ENCODE measurements at regions not wholly inside any gene's neighbourhood (a gene's known extent, or its start where the extent isn't known, plus 50 kb on each side); places are given as distances from the start of the nearest gene placed in this dataset.

DNA sequence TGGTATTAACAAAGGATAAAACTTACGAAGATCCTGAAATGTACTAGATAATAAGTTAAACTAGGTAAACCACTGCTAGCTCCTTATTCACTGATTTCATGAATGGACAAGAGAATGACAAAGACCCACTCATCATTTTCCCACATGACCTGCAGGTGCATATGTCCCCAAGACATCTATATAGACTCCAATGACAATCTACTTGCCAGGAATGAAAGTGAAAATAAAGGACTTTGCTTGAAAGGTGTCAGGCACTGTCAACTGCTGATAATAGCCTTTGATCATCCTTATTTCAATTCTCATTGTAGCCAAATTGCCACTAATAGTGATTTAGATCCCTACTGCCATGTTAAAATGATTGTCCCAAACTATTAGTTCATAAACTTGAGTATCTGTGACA, 321.8 kb downstream of the HACE1 start:
- Histone ChIP-seq H3K36me3 (no peaks in the 10 kb centered on the region), H3K4me3 (no peak overlapping the region), H3K4me1 (no peaks in the 10 kb centered on the region), H3K27ac (no peak overlapping the region), H3K27me3 (no peaks in the 10 kb centered on the region), H3K9me3 (no peaks in the 10 kb centered on the region)
- intact Hi-C loops (cut with DNase I), result no loop called here
- 77% methylated on average over 1 of the region's 1 CpG for WGBS (ENCODE audit: insufficient coverage, low coverage, low lambda C conversion rate, missing lambda C conversion rate)
- ATAC-seq (no peak), DNase-seq (no peak)
- no peak for TF ChIP-seq POLR2A (IDR thresholded peaks at IDR 0.05)
- TF ChIP-seq, protein P1, sequence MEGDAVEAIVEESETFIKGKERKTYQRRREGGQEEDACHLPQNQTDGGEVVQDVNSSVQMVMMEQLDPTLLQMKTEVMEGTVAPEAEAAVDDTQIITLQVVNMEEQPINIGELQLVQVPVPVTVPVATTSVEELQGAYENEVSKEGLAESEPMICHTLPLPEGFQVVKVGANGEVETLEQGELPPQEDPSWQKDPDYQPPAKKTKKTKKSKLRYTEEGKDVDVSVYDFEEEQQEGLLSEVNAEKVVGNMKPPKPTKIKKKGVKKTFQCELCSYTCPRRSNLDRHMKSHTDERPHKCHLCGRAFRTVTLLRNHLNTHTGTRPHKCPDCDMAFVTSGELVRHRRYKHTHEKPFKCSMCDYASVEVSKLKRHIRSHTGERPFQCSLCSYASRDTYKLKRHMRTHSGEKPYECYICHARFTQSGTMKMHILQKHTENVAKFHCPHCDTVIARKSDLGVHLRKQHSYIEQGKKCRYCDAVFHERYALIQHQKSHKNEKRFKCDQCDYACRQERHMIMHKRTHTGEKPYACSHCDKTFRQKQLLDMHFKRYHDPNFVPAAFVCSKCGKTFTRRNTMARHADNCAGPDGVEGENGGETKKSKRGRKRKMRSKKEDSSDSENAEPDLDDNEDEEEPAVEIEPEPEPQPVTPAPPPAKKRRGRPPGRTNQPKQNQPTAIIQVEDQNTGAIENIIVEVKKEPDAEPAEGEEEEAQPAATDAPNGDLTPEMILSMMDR (IDR thresholded peaks at IDR 0.05), result no peak

DNA sequence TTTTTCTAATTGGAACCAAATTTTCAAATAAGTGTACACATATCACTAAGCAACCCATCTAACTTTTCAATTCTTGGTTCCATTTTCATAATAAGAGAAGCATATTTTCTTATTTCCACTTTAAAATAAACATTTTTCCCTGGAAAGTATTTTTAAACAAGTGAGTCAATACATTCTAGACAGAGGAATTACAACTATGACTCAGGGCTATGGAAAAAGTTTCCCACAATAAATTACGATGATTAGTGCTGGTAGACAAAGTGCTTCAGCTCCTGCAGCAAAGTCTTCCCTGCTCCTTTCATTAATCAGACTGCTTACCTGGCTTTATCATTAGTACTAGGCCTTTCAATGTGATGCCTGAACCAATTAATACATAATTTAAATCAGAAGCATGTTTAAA, 322.5 kb downstream of the HACE1 start:
- Histone ChIP-seq H3K27ac (no peak overlapping the region), H3K4me3 (no peak overlapping the region), H3K4me1 (no peaks in the 10 kb centered on the region), H3K9me3 (no peaks in the 10 kb centered on the region), H3K27me3 (no peaks in the 10 kb centered on the region), H3K36me3 (no peaks in the 10 kb centered on the region)
- no peak for TF ChIP-seq POLR2A (IDR thresholded peaks at IDR 0.05)
- TF ChIP-seq, protein P1 (IDR thresholded peaks at IDR 0.05), result no peak
- whole genome bisulfite sequencing (ENCODE audit: insufficient coverage, low coverage, low lambda C conversion rate, missing lambda C conversion rate), result 36% methylated on average over 1 of the region's 1 CpG
- intact Hi-C loops (cut with DNase I), result no loop called here
- DNase-seq (no peak), ATAC-seq (no peak)

DNA sequence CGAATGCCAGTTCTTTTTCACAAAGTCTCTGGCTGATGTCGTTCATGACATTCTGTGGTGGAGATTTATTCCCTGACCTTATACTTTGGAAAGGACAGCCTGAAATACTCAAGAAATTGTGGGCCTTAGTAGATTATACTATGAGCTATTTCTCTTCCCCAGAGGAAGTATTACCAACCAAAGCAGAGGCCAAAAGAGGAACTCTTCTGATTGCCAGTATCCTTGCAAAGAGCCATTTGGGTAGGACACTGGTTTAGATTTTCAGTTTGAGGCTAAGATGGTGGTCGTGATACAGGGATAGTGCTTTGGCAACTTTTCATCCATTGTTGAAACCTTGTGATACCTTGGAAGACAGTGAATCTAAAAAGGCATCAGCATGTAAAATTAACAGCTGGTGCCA, 327.3 kb downstream of the HACE1 start:
- TF ChIP-seq, protein P1 (IDR thresholded peaks at IDR 0.05), result no peak
- TF ChIP-seq POLR2A (IDR thresholded peaks at IDR 0.05), result no peak
- Histone ChIP-seq H3K27me3 (no peaks in the 10 kb centered on the region), H3K4me3 (no peak overlapping the region), H3K9me3 (no peaks in the 10 kb centered on the region), H3K36me3 (no peaks in the 10 kb centered on the region), H3K27ac (no peak overlapping the region), H3K4me1 (no peaks in the 10 kb centered on the region)
- WGBS (ENCODE audit: insufficient coverage, low coverage, low lambda C conversion rate, missing lambda C conversion rate), result 35% methylated on average over 3 of the region's 3 CpGs
- intact Hi-C loops (cut with DNase I), result no loop called here
- DNase-seq, result no peak
- no peak for ATAC-seq

DNA sequence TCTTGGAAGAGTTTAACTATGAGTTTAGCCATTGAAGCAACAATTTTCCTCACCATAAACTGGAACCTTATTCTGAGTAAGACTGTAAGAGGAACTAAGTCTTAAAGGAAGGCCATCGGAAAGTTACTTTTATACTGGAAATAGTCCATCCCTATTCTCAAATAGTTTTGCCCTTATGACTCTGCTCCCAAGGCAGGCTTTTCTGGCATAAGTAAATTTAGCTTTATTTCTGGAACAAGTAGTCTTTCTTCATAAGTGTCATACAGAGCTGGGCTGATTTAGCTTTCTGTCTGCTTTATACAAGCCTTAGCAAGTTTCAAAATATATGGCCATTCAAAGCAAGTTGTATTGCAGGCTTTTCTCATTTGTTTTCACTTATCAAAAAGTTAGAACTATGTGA, 328.1 kb downstream of the HACE1 start:
- DNase-seq, result no peak
- Histone ChIP-seq H3K27ac (no peak overlapping the region), H3K9me3 (no peaks in the 10 kb centered on the region), H3K27me3 (peaks cover 0 to 2% of the 10 kb centered on the region in 2 donors), H3K36me3 (no peaks in the 10 kb centered on the region), H3K4me1 (no peaks in the 10 kb centered on the region), H3K4me3 (no peak overlapping the region)
- intact Hi-C loops (cut with DNase I), result no loop called here
- ATAC-seq, result no peak
- no peak for TF ChIP-seq POLR2A (IDR thresholded peaks at IDR 0.05)
- TF ChIP-seq, protein P1 (IDR thresholded peaks at IDR 0.05), result no peak
- 59% methylated on average over 1 of the region's 1 CpG for WGBS (ENCODE audit: insufficient coverage, low coverage, low lambda C conversion rate, missing lambda C conversion rate)
